Sciatic nerve (tissue), 2 donors: ENCODE measurements at regions not wholly inside any gene's neighbourhood (a gene's known extent, or its start where the extent isn't known, plus 50 kb on each side); places are given as distances from the start of the nearest gene placed in this dataset.

ENCODE experiments used
- ATAC-seq: fragments of 200-7000 bp; cut with Tn5 transposase; one replicate; pipeline ENCODE4 v1.9.1; 2020; ENCODE audit warnings: mild to moderate bottlenecking, moderate library complexity
- DNase-seq: peaks from one replicate; pipeline ENCODE4 v3.0.0-alpha.2; 2020; ENCODE audit warnings: low spot score
- intact Hi-C: fragments of 100-400 bp; cut with DNase I; formaldehyde crosslinking; loops from one replicate; pipeline ENCODE4 v1.14.2; 2022
- donor health status: DM: no; HTN: no; CAD: no.
- donor health status: DM: no; HTN: no; CAD: no.

GRCh38 chr5:148708854-148709253 lies 54.5 kb upstream of the HTR4 start:
- ATAC-seq (no peak), DNase-seq (no peak)
- intact Hi-C loops: no loop called here

DNA sequence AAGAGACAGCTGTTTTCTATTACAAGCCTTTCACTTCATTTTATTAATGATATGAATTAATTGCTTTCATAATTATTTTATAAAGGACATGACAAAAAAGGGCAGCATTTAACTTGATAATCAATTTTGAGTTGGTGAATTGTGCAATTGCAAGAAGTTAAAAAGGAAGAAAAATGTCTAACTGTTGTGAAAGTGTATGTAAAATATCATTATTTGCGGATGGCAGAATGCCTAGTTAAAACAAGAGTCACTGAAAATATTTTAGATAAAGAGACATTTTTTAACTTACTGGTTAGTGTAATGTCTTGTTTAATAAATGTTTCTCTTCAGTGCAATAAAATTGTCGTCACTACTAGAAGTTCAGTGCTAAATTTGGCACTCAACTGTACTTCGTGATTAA lies 57.6 kb upstream of the HTR4 start:
- DNase-seq (no peak), ATAC-seq (no peak)
- intact Hi-C loops: no loop called here

DNA sequence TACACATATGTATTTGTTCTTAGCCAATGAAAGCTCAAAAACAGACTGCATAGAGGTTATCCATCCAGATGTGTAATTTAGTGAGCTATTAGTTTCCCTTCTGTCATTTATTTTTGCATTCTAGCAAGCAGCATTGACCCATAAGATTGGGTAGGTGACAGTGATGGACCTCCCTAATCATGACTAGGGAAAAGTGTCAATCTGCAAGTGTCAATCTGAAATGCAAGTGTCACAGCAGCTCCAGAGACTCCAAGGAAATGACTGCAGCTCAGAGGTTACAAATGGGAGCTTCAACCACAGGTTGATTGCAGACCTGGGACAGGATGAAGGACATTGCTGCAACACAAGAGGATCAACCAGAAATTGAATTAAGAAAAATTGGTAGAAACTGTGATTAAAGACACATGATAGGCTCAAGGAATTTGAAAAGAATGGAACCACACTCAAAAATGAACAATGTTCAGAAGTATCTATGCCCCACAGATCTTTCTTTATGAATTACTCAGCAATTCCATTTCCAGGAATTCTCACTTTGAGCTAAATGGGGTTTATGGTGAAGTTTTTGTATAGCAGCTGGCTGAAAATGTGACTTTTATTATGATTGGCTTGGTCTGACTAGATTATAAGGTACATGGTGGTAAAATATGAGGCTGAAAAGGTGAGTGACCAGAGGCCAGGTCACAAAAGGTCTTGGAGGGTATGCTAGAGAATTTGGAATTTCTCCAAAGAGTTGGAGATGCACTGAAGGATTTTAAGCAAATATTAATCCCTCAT lies 59.6 kb upstream of the HTR4 start:
- intact Hi-C loops: no loop called here
- ATAC-seq: no peak
- DNase-seq: no peak

- ATAC-seq: no peak
- no peak for DNase-seq
- intact Hi-C loops: no loop called here
These were observed 62.4 kb upstream of the HTR4 start for GRCh38 chr5:148716716-148717115.

- intact Hi-C loops: no loop called here
- DNase-seq (no peak), ATAC-seq (no peak)
These were observed 63.3 kb upstream of the HTR4 start for GRCh38 chr5:148717668-148718067.

- intact Hi-C loops: no loop called here
- ATAC-seq (no peak), DNase-seq (no peak)
These were observed 65.3 kb upstream of the HTR4 start for GRCh38 chr5:148719605-148720004.

- DNase-seq (no peak), ATAC-seq (no peak)
- intact Hi-C loops: no loop called here
These were observed 65.9 kb upstream of the HTR4 start for GRCh38 chr5:148720257-148720656.

GRCh38 chr5:148723143-148723542 lies 68.8 kb upstream of the HTR4 start:
- intact Hi-C loops: no loop called here
- no peak for ATAC-seq
- DNase-seq: no peak

- no peak for DNase-seq
- intact Hi-C loops: loop anchor here (5.0 kb wide), 1 partner anchor 283 kb away; no protein-coding TSS in a partner anchor
- ATAC-seq: no peak
These were observed 71.3 kb upstream of the HTR4 start for GRCh38 chr5:148725675-148726074.

DNA sequence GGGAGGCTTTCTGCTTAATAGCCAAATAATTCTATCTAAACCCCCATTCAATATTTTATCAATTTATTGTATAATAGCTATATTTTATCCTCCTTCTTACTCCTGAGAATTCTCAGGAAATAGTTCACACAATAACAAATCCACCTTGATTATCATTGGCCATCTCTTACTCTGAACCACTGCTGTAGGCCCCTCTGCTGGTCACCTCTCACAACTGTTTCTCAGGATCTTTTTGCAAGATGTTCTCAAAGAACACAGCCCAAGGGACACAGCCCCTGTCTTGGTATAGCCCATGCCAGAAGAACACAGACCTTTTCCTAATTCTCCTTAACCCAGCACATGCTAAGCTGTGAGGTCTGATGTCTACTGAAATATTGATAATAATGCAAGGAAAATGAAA lies 74.9 kb upstream of the HTR4 start:
- ATAC-seq (no peak), DNase-seq (no peak)
- intact Hi-C loops: loop anchor here (5.0 kb wide), 1 partner anchor 287 kb away; no protein-coding TSS in a partner anchor

DNA sequence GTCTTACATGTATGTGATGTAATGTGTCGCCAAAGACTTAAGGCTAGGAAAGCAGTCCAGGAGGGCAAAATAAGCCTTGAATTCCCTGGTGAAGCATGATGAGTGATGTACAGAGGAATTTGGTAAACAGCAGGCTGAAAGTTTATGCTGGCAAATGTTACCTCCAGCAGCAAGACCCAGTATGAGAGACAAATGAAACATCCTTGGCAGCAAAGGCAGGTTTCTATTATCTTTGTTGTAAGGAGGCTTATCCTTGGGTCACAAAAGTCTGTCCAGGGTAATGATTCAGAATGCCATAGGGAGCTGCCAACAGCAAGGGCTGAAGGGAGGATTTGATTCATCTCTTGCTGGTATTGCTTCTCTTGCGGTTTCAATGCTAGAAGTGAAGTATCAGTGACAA lies 75.9 kb upstream of the HTR4 start:
- ATAC-seq (no peak), DNase-seq (no peak)
- intact Hi-C loops: no loop called here

DNA sequence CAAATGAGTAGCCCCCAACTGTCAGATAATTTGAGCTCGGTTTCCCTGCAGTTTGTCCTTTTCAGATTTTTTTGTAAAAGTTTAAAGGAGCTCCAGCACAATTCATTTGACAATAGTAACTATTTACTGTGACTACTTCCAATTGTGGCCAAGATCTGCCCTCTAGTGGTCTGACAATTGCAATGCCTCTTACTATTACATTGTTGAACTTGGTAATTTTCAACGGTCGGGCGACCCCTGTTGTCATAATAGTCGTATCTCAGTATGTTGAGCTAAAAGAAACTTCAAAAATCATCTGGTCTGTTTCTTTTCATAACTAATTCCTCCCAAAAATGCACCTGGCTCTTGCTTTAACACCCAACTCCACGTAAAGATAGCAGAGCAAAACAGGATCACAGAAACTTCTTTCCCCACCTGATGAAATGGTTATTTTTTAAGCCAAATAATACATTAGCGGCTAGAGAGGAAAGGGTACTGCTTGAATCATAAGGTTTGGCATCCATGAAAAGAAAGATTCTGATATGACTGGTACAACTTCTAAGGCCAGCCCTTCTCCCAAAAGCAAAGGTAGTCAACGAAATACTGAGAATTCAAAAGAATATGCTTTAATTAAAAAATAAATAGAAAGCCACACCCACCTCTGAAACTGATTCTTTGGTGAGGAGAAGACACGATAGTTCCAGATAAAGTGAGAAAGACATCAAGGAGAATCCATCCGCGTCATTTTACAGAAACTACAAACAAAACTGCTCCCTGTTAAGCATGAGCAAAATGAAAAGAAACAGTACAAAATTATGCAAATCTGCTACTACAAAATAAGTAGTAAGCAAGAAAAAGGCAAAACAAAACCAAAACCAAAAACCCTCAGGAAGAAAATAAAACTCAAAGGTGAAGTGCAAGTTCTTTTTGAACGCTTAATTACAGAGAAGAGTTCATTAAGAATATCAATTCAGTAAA lies 76.9 kb upstream of the HTR4 start:
- intact Hi-C loops: no loop called here
- peak; percentile 81 for DNase-seq
- ATAC-seq: peak; percentile 92

DNA sequence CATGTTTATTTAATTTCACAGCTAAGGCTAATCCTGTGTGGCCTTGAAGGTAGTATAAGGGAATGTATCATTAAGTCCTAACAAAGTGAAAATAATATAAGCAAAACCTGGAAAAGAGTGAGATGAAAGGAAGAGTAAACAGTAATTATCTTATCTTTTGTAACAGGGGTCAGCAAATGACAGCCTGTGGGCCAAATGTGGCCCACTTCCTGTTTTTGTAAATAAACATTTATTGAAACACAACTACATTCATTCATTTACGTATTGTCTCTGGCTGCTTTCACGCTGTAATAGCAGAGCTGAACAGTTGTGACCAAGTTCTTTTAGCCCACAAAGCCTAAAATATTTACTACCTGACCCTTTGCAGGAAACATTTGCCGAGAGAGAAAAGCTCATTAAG lies 78.4 kb upstream of the HTR4 start:
- DNase-seq (no peak), ATAC-seq (no peak)
- intact Hi-C loops: no loop called here

- DNase-seq: peak; percentile 90
- ATAC-seq: peak; percentile 52
- intact Hi-C loops: no loop called here
These were observed 79.5 kb upstream of the HTR4 start for GRCh38 chr5:148733601-148734438.

GRCh38 chr5:148734518-148734917 lies 80.2 kb upstream of the HTR4 start:
- ATAC-seq (no peak), DNase-seq (no peak)
- intact Hi-C loops: no loop called here

DNA sequence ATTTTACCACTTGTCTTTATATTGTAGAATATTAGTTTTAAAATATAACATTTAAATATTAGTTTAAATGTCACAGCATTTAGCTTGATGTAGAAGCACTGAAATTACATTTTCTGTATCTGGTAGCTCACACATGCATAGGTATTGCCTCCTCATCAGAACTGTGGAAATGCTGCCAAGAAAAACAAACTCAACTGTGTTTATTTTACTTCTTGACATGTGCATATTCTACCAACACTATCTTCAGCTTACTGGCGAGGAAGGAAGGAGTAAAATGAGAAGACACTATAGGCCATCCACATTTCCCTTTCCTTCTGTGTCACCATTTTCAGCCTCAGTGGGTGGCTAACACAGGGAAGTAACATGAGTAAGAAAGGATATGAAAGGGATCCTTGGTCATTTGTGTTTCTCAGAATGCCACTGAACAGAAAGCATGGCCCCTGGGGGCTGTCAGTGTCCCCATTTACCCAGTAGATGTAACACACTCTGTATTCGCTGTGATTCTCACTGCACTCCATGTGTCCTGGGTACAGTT lies 81.0 kb upstream of the HTR4 start:
- DNase-seq (no peak), ATAC-seq (no peak)
- intact Hi-C loops: loop anchor here (5.0 kb wide), 1 partner anchor 302 kb away; no protein-coding TSS in a partner anchor

- DNase-seq (no peak), ATAC-seq (no peak)
- intact Hi-C loops: loop anchor here (5.0 kb wide), 1 partner anchor 298 kb away; no protein-coding TSS in a partner anchor
These were observed 84.7 kb upstream of the HTR4 start for GRCh38 chr5:148739023-148739422.

DNA sequence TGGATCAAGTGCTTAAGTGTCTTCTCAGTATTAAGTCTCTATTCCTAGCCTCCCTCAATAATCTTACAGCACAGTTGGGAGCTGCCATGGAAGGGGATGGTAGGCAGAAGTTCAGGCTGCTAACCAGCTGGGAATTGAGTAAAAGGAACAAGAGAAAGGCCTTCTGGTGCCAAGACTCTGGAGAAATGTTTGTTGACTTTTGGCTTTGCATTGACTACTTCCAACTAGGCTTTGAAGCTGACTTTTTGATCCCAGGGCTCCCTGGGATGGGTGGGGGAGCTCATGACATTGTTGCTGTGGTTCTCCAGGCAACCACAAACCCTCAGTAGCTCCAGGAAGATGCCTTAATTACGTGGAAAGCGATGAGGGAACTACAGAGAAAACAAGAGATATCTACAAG lies 85.2 kb upstream of the HTR4 start:
- intact Hi-C loops: loop anchor here (5.0 kb wide), 1 partner anchor 298 kb away; no protein-coding TSS in a partner anchor
- ATAC-seq: peak; percentile 28
- DNase-seq: no peak
